CD4-positive, alpha-beta T cell treated with Interleukin-12 subunit alpha and Interleukin-12 subunit beta, for 1 hour (primary cell): ENCODE measurements at regions not wholly inside any gene's neighbourhood (a gene's known extent, or its start where the extent isn't known, plus 50 kb on each side); places are given as distances from the start of the nearest gene placed in this dataset.
"Not testable (repeated sequence)": the region's sequence is repeated elsewhere in the genome, so short reads cannot be mapped to it uniquely, and the experiment has no call there.

Experiments used
- DNase-seq: peaks from one replicate; pipeline ENCODE4 v3.0.0-alpha.2; 2020

DNA sequence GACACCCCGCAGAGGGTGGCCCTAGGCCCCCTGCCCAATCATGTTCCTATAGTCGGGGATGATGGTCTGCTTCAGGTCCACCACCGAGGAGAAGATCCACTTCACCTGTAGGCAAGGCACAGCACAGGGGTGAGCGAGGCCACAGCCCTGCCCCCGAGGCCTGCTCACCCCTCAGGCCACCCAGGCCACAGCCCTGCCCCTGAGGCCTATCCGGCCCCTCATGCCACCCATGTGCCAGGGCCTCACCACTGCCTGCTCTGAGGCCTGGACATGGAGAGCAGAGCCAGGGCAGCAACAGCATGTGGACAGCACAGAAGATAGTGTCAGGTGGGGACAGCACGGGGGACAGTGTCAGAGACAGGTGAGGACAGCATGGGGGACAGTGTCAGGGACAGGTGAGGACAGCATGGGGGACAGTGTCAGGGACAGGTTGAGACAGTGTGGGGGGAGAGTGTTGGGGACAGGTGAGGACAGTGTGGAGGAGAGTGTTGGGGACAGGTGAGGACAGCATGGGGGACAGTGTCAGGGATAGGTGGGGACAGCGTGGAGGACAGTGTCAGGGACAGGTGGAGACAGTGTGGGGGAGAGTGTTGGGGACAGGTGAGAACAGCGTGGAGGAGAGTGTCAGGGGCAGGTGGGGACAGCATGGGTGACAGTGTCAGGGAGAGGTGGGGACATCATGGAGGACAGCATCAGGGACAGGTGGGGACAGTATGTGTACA is 239.7 kb downstream of the TMEM121 start:
- DNase-seq: no peak

DNA sequence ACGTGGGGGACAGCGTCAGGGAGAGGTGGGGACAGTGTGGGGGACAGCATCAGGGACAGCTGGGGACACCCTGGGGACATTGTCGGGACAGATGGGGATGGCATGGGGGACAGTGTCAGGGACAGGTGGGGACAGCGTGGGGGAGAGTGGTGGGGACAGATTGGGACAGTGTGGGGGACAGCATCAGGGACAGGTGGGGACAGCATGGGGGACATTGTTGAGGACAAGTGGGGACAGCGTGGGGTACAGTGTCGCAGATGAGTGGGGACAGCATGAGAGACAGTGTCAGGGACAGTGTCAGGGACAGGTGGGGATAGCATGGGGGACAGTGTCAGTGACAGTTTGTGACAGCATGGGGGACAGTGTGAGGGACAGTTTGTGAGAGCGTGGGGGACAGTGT is 240.9 kb downstream of the TMEM121 start:
- no peak for DNase-seq

DNA sequence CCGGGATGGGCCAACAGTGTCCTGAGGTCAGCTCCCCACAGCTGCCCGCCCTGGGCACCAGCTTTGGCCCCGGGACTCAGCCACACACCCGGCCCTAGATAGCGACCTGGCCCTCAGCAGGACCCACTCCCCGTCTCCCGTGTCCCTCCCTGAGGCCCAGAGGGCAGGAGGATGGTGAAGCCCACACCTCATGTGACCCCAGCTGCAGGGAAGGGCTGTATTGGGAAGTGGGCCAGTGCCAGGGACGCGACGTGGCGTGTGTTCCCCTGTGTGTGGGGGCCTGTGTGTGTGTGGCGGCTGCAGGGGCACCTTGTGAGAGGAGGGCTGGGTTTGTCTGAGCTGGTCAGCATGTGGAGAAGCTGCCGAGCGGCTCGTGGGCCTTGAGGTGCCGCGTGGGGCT is 241.7 kb downstream of the TMEM121 start:
- DNase-seq: not testable (repeated sequence)

DNA sequence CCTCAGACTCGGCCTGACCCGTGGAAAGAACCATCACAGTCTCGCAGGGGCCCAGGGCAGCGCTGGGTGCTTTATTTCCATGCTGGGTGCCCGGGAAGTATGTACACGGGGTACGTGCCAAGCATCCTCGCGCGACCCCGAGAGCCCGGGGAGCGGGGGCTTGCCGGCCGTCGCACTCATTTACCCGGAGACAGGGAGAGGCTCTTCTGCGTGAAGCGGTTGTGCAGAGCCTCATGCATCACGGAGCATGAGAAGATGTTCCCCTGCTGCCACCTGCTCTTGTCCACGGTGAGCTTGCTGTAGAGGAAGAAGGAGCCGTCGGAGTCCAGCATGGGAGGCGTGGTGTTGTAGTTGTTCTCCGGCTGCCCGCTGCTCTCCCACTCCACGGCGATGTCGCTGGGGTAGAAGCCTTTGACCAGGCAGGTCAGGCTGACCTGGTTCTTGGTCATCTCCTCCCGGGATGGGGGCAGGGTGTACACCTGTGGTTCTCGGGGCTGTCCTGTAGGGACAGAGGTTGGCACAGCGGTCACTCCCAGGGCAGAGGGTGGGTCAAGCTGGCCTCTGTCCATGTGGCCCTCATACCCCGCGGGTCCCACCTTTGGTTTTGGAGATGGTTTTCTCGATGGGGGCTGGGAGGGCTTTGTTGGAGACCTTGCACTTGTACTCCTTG is 242.8 kb downstream of the TMEM121 start:
- DNase-seq: not testable (repeated sequence)

DNA sequence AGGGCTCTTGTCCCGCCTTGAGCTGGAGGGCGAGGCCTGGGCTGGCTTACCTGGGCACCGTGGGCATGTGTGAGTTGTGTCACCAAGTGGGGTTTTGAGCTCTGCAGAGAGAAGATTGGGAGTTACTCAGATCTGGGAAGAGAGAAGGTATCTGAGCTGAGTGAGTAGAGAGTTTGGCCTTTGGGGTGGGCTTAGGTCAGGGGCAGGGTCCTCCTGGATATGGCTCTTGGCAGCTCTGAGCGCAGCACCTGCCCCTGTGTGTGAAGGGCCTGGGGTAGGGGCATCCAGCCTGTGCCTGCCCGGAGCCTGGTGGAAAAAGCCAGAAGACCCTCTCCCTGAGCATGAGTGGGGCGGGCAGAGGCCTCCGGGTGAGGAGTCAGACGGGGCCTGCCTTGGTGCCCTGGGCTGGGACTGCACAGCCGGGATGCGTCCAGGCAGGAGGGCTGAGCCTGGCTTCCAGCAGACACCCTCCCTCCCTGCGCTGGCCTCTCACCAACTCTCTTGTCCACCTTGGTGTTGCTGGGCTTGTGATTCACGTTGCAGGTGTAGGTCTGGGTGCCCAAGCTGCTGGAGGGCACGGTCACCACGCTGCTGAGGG is 244.3 kb downstream of the TMEM121 start:
- not testable (repeated sequence) for DNase-seq

DNA sequence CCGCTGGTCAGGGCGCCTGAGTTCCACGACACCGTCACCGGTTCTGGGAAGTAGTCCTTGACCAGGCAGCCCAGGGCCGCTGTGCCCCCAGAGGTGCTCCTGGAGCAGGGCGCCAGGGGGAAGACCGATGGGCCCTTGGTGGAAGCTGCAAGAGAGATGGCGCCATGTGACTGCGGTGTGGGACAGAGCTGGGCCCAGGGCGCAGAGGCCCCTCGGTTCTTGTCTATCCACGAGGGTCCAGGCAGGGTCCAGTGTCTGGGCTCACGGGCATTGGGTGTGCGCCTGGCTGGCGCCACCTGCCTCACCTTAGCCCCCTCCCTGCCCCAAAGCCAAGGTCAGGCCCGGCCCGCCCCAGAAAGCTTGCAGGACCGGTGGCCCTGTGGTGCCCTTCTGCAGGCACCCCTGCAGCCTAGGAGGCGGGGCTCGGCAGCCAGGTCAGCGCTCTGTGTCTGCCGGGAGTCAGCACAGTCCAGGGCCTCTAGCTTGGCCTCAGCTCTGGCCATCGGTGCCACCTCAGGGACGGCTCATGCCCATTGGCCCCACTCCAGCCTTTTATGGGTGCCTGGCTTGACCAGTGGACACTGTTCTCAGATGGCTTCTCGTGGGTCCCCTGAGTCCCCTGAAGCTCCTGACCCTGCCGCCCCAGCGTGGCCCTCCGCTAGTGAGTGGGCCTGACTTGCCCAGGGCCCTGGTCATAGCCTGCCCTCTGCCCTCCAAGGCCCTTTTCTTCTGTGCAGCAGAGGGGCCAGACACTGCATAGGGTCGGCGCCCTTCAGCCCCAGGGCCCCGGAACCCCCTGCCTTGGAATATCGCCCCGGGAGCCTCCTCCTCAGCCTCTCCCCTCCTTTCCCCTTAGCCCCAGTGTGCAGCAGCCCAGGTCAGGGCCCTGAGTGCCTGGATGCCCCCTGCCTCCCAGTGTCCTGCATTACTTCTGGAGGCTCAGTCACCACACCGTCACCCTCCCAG is 245.2 kb downstream of the TMEM121 start:
- DNase-seq: not testable (repeated sequence)

DNA sequence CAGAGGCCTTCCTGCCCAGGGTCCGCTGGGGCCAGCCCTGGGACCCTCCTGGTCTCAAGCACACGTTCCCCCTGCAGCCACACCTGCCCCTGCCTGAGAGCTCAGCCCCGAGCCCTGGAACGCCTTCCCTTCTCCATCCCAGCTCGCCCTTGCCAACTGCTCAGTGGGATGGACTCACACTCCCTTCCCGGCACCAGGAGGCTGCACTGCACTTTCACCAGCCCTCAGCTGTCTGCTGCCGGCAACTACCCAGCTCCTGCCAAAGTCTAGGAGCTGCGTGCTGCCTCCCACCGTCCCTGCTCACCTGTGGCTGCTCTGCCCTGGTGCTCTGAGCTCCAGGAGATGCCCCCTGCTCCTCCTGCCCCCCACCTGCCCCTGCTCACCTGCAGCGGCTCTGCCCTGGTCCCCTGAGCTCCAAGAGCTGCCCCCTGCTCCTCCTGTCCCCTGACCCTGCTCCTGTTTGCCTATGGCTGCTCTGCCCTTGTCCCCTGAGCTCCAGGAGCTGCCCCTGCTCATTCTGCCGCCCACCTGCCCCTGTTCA is 246.4 kb downstream of the TMEM121 start:
- not testable (repeated sequence) for DNase-seq

DNA sequence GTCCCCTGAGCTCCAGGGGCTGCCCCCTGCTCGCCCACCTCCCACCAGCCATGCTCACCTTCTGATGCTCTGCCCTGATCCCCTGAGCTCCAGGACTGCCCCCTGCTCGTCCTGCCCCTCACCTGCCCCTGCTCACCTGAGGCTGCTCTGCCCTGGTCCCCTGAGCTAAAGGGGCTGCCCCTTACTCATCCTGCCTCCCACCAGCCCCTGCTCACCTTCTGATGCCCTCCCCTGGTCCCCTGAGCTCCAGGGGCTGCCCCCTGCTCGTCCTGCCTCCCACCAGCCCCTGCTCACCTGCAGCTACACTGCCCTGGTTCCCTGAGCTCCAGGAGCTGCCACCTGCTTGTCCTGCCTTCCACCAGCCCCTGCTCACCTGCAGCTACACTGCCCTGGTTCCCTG is 247.2 kb downstream of the TMEM121 start:
- DNase-seq: no peak

DNA sequence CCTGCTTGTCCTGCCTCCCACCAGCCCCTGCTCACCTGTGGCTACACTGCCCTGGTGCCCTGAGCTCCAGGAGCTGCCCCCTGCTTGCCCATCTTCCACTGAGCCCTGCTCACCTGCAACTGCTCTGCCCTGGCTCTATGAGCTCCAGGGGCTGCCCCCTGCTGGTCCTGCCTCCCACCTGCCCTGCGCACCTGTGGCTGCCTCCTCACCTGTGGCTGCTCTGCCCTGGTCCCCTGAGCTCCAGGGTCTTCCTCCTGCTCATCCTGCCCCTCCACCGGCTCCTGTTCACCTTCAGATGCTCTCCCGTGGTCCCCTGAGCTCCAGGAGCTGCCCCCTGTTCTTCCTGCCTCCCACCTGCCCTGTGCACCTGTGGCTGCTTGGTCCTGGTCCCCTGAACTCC is 247.6 kb downstream of the TMEM121 start:
- DNase-seq: no peak

DNA sequence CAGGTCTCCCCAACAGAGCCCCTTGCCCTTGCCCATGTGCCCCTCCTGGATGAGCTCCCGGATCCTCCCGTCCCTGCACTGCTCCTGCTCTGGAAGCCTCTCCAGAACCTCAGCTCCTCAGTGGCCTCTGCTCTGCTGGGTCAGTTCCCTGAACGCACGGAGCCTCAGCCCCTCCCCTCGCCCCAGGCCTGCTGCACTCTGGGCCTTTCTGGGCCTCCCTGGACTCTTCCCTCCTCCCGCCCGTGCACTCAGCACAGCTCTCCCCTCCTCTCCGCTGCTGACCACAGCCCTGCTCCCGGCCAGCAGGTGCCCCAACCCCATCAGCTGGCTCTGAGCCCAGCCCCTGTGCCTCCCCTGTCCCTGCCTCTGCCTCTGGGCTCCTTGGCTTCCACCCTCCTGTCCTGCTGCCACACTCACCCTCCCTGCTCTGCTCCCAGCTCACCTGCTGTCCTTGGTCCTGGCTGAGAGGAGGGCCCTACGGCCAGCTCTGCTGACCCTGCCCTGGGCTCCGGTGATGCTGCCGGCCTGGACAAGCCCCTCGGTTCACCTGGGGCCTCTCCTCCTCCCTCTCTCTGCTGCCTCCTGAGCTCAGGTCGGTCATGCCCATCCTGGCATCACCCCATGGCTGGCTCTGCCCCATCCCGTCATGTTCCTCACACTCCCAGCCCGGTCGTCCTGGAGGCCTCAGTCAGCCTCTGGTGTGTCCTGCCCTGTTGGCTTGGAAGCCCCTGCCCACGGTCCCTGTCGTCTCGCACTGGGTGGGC is 248.4 kb downstream of the TMEM121 start:
- DNase-seq: not testable (repeated sequence)

DNA sequence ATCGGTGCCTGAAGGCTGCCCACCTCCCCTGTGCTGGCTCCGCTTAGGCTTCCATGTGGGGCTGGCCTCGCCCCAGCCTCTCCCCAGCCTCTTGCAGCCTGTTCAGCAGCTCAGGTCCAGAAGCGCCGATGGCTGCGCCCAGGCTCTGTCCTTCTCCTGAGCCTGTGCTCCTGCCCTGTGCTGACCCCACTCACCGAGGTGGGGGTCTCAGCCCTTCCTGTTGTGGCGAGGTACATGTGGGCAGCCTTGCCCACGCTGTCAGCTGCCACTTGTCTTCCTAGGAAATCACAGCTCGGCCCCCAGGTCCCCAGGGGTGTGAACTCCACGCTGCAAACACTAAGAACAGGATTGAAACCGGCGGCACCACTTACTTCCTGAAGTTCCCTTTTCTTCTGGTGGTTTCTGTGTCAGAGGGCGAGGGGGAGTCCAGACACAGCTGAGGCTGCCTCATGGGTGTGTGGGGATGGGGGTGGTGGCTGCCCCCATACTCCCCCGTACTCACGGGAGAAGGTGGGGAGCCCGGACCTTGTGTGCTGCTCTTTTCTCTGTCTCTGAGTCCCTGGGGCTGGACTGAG is 249.1 kb downstream of the TMEM121 start:
- not testable (repeated sequence) for DNase-seq

DNA sequence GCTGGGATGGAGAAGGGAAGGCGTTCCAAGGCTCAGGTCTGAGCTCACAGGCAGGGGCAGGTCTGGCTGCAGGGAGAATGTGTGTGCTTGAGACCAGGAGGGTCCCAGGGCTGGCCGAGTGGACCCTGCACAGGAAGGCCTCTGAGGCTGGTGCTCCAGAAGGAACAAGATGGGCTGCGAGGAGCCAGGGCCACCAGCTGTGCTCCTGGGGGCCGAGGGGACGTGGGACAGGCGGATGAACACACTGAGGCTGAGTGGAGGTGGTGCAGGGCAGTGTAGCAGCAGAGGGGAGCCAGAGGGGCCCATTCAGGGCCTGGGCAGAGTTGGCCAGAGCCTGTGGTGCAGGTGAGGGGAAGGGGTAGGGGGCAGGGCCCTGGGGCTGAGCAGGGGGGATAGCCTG is 249.7 kb downstream of the TMEM121 start:
- DNase-seq: not testable (repeated sequence)

DNA sequence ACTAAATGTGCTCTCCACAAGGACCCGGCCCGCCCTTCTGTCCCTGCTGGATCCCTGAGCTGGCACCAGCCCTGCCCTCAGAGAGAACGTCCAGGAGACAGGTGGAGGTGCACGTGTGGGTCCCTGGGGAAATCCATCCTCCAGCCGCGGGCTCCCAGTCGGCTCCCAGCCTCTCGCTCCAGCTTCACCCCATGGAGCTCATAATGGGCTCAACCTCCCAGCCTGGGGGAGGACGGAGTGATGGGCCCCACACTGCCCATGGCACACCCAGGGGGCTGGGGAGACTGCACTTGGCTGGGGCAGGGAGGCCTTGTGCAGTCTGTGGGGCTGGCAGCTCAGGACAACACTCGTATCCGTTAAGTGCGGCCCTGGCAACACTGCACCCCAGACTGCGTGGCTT is 250.5 kb downstream of the TMEM121 start:
- DNase-seq: no peak

DNA sequence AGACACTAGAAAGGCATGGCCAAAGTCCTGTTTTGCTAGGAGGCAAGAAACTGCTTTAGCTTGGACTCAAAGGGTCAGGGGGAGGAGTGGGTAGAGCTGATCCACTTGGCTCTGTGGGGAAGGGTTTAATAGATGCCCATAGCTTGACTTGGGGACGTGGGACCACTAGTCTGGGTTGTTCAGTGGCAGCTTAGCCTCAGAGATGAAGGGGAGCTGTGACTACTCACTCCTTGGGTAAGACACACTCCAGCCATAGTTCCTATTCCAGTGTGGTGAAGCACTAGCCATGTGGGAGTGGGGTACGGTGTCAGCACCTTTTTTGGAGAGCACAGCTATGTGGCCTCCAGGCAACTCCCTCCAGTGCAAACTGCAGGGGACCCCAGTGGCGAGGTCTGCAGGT is 257.3 kb downstream of the TMEM121 start:
- DNase-seq: no peak

DNA sequence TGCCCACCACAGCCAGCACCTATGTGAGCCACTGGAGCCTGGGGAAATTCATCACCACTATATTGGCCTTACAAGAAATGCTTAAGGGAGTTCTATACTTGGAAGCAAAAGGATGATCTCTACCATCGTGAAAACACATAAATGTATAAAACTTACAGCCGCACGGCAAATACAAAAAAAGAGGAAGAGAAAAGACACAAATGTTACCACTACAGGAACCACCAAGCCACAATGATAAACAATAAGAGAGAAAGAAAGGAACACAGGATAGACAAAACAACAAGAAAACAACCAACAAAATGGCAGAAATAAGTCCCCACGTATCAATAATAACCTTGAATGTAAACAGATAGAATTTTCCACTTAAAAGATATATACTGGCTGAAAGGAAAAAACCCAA is 267.5 kb downstream of the TMEM121 start:
- DNase-seq: no peak

DNA sequence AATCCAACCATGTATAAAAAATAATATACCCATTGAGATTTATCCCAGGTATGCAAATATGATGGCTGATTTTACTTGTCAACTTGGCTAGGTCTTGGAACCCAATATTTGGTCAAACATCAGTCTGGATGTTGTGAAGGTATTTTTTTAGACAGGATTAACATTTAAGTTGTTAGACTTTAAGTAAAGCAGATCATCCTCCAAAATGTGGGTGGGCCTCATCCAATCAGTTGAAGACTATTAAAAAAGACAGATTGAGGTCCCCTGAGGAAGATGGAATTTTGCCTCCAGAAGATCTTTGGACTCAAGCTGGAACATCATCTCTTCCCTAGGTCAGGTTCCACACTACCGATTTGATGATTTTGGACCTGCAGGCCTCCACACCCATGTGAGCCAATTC is 271.2 kb downstream of the TMEM121 start:
- no peak for DNase-seq

DNA sequence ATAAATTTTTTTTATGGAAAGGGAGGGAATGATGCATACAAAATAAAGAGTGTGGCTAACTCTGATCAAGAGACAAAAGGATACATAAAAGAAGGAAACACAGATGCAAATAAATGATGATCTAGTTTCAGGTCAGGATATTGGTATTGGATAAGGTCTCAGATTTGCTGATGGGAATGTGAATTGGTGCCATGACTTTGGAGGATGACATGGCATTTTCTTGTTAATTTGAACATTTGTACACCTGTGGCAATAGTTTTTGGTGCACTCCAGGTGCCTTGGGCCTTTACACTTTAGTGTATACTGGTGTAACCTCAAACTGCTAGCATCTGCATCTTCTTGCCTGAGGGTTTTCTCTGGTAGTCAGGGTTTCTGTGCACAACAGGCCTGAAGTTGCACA is 279.3 kb downstream of the TMEM121 start:
- no peak for DNase-seq

DNA sequence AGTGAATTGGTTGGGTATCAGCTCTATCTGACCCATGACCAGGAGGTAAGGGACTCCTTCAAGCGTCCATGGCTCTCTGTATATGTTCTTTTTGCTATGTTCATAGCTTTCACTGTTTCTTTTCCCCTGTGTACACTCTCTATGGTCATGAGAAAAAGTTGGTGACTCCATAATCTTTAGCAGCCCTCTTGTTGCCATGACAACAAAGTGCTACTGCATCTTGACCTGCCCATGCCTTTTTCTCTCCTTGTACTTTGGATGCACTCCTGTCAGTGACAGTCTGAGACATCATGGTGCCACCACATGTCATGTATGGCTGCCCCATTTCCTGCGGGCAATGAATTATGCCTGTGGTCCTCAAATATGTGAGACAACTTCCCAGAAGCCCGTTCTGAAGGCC is 280.2 kb downstream of the TMEM121 start:
- DNase-seq: no peak

DNA sequence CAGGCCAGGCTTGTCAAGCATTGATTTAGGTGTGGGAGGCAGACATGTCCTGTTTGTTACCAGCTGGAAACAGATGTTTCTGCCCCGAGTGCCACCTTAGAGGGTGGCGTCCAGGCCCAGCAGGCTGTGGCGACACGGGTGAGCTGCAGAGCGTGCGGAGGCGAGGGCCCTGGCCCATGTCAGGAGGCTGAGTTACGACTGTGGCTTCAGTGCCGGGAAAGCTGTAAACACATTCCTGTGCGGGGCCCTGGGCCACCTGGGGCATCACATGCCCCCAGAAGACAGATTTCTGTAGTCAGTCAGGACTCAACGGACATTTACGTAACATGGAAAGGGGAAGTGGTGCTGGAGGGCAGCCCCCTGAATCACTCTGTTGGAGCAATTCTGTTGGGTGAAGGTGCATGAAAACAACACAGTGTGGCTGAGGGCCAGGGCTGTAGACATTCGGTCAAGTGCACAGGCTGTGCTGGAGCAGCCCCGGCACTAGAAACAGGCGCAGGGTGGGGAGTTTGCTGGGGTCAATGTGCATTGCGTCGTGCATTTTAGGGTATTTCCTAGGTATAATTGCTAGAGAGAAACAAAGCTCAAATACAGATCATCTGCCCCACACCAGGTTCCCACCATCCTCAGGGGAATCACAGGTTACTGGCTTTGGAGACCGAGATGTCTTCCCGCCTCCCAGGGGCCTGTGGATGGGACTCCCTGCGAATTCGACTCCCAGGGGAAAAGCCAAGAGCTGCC is 291.8 kb downstream of the TMEM121 start:
- no peak for DNase-seq

DNA sequence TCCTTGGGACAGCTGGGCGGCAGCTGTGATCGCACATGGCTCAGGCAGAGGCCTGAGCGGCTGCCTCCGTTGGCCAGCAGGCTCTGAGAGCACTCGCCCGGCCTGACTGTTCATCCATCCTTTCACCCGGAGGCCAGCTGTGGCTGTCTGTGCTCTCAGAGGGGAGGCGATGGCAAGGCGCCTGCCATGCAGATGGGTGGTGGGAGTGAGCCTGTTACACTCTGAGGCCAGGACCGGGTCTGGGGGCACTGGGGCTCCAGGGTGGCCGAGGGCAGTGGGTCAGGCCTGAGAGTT is 292.3 kb downstream of the TMEM121 start:
- no peak for DNase-seq

DNA sequence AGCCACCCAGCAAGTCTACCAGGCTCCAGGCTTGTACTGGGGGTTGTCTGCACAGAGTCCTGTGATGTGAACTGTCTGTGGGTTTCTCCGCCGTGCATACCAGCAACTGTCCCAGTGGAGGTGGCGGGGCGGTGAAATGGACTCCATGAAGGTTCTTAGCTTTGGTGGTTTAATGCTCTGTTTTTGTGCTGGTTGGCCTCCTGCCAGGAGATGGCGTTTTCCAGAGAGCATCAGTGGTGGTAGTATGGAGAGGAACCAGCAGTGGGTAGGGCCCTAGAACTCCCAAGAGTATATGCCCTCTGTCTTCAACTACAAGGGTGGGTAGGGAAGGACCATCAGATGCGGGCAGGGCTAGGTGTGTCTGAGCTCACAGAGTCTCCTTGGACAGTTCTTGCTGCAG is 303.8 kb downstream of the TMEM121 start:
- DNase-seq: peak; percentile 4
